NCI-H446 (cell line): ENCODE measurements at regions not wholly inside any gene's neighbourhood (a gene's known extent, or its start where the extent isn't known, plus 50 kb on each side); places are given as distances from the start of the nearest gene placed in this dataset.
A peak's percentile ranks its signal among the peaks of the same experiment; 100 is the strongest.

ENCODE experiments used
- DNase-seq, 2 experiments: peaks; one replicate each; lab custom pipeline; 2025; lab: John Stamatoyannopoulos, UW

DNA sequence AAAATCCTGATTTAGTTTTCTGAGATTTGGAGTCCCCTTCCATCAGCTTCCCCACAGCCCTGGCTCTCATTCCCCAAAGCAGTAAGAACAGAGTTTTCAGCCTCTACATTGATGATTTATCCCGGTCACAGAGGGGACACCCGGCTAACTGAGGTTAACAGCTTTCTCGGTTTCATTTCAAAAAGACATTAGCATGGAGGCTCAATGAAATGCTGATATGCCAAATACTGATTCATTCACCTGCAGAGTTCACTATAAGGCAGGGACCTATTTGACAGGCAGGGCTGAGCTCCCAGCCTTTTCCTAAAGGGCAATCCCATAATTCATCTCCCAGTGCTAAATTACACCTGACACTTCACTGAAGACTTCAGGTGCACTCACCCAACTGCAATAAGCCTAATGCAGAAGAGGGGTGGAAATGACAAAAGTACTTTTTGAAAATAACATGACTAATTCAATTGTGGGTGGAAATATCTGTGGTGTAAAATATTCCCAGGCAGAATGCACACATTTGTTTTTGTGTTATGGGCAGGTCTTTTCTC, 99.8 kb upstream of the PMFBP1 start:
- no peak for DNase-seq

DNA sequence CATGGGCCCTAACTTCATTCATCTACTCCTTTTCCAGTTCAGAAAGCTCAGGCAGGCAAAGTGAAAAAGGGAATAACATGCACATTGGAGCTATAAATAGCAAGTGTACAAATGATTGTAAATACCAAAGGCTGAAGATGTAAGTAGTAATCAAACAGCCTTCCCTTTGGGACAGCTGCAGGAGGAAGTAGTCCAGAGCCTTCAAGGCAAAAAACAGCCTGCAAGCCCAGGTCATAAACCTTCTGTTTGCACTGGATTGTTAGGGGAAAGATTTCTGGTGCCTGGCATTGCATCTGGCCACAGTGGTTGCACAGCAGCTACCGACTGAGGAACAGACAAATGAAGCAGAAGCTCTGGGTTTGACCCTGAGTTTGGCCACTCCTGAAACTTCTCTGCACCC, 98.6 kb upstream of the PMFBP1 start:
- no peak for DNase-seq

DNA sequence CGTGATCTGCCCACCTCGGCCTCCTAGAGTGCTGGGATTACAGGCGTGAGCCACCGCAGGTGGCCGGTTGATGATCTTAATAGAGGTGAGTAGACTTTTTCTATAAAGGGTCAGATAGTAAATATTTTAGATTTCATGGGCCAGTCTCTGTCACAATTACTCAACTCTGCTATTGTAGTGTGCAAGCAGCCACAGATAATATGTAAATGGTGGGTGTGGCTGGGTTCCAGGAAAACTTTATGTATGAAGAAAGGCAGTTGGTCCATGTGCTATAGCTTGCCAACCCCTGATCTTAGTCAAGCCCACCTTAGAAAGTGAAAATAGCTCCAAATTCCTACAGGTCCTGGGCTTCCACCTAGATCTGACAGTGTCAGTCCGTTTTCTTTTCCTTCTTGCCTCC, 94.9 kb upstream of the PMFBP1 start:
- DNase-seq, result no peak

DNA sequence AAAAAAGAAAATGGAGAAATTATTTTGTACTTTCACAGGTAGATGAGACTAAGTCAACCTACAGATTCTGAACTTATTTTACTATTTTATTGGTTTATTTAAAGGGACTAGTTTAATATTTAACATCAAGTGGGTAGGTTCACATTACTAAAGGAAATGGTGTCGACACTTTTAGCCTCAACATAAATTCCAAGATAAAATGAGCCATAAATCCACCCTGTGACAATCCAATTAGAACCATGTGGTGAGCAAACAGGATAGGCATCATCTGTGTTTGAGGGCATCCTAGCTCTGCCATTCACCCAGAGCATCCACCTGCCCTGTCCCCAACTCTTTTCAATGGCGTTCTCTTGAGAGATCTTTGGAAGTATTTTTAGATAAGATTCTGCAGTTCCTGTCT, 92.8 kb upstream of the PMFBP1 start:
- DNase-seq, result no peak

DNA sequence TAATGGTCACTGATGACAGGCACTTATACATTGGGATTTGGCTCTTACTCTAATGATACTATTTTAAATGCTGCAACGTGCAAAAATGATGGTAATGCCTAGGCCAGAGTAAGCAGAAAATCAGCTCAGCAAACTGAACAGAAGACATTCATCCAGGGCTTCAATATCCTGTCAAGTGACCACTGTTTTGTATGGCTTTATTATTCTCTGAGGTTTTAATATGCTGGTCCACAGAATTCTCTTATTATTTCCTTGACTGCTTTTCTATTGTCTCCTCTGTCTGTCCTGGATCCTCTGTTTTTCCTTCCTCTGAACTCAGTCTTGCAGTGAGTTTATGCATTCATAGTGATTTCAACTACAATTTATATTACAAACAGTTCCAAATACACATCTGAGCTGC, 90.8 kb upstream of the PMFBP1 start:
- DNase-seq, result no peak

DNA sequence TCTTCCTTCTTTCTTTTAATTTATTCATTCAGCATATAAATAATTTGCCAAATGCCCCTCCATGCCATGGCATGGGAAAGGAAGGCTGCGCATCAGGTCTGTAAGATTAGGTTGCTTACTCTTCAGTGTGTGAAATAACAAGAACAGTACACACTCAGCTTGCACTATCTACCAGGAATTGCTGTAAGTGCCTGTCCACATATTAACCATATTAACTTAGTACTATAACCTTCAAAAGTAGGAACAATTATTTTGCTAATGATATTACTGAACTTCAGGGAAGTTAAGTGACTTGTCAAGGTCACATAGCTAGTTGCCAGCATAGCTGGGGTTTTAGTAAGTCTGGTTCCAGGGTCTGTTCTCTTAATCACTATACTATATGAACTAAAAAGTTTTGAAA, 89.2 kb upstream of the PMFBP1 start:
- no peak for DNase-seq

DNA sequence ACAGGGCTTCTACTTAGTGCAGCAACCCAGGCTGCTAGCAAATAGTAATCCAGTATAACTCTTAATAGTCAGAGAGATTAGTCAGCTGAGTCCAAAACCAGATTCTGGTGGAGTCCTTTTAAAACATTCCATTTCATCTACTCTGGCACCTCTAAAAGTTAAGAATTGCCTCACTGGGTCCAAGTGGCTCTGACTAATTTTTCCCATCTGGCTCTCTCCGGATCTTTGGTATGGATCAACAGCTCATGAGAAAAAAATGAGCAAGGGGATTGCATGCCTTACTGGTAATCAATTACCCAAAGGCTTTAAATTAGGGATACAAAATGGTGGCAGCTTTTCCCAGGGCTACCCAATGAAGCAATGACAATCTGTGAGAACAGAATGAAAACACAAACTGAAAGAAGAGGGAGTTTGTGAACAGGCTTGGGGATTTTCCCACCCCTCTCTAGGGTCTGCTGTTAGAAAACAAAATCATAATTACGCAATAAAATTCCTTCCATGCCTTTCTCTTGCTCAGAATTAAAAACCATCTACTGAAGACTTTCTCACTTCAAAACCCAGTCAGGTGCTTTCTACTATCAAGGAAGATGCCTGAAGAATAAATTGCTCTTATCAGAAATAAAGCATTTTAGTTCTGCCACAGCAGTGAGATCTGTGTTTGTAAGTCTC, 84.6 kb upstream of the PMFBP1 start:
- DNase-seq, result no peak

DNA sequence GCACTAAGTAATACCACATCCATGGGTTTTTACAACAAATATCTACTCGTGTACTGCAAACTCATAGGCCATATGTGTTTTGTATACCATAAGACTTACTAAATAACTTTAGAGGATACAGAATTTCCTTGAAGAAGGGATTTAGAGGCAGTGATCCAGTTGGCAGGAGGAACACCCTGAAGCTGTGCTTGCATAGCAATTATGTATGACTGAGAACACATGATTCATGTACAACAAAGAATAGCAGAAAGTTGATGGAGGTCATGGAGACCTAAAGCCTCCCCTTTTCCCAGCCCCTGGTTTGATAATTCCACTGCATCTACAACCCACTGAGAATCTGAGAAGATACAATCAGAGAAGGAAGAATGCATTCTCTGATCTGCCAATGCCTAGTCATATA, 83.8 kb upstream of the PMFBP1 start:
- no peak for DNase-seq

DNA sequence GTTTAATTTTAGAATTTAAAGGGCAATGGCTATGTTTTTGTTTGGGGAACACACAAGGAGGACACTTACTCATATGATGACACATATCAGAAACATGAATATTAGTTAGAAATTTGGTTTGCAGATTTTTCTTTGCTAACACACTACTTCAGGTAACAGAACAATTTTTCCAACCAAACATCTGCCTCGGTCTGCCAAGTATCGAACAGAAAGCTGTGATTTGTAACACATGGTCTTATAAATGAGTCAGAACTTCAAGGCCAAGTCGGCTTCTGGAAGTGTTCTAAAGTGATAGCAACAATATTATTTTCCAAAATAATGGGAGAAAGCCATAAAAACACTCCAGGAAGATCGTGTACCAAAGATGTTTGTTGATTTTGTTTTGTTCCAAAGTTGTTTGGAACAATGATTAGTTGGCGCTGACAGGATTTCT, 75.9 kb upstream of the PMFBP1 start:
- DNase-seq, result no peak

DNA sequence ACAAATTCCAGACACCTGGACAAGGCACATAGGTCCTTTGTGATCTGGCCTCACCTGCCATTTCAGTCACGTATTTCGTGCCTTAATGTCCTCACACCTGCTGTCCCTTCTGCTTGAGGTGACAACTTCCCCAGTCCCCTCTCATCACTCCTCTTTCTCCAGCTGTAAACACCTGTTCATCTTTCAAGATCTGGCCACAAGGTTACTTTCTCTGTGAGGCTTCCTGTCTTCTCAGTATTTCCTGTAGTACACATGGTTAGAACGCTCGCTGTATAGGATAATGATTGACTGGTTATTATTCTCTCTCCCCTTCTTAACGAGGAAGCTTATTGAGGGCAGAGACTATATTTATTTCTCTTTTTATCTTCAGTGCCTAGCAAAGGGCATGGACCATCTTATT, 74.5 kb upstream of the PMFBP1 start:
- no peak for DNase-seq

DNA sequence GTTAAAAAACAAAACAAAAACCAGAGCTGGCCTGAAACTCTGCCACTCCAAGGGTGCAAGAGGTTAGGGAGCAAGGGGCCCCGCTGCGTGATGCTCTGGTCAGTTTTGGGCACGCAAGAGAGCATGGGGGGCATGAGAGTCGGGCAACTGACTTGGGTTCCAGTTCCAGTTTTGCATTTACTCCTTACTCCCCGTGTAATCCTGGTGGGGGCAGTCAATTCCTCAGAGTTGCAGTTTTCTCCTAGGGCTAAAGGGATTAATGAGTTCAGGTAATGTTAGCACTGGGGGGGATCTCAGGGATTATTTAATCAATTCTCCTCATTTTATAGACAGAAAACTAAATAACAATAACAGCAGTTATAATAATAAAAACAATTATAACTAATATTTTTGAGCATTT, 72.9 kb upstream of the PMFBP1 start:
- DNase-seq, result no peak

DNA sequence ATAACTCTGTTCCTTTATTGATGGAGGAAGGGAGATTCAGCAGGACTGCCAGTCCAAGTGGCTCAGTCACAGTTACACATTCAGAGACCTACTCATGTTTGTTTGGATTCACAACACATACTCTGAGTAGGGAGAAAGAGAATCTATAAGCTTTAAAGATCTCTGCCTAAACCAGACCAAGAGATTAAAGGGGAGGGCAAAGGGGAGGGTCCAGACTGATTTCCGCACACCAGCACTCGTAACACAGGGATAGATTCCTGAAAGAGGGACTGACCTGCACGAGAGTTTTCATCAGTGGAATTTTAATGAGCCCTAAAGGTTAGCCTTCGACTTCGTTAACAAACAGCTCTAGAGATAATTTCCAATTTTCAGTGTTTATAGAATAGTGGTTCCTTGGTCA, 71.7 kb upstream of the PMFBP1 start:
- DNase-seq, result no peak

DNA sequence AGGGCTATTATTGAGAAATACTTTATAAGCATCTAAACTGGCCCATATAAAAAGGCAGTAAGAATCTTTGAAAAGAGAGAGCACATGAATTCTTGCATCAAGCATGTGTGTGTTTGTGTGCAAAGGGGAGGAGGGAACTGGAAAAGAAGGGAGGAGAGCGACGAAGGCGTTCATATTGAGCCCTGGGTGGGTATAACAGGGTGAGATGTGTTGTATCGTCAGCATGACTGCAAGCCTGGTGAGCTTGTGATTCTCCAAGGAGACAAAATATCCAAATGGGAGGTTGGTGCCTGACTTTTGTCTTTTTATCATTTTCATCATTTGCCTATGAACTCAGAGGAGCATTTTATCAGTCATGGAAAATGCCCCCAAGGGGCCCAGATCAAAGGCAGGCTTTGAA, 70.8 kb upstream of the PMFBP1 start:
- DNase-seq, result no peak

DNA sequence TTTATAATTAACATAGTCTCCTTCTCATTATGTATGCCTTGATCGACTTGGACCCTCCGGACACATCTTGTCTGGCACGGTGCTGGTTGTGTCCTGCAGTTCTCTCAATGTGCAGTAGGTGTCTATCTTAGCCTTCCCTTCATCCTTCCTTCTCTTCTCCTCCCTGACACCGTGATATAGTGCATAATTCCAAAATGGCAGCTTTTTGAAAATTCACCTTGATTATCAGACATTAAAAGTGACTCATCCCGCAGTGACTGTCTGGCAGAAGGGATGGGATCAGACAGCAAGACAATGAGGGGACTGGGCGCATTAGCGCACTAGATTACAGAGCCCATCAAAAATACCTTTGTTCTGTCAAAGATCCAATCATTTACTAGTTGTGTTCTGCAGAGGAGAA, 70.0 kb upstream of the PMFBP1 start:
- peak; percentile 4 to 35 for DNase-seq

DNA sequence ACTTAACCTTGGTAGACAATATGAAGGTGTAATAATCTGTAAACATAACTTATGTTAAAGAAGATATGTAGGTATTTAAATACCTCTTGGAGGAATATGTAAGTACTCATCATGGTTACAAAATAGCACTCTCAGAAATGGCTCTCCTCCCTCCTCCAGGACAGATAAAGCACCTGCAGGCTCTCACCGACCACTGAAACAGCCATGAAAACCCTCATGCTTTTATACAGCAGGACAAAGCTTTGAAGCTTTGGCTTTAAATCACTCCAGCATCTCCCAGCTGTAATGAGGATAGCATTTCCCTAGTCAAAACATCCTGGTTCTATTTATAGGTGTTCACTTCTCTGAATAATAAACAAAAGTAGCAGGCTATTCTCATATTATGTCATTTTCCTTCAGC, 69.1 kb upstream of the PMFBP1 start:
- no peak for DNase-seq

DNA sequence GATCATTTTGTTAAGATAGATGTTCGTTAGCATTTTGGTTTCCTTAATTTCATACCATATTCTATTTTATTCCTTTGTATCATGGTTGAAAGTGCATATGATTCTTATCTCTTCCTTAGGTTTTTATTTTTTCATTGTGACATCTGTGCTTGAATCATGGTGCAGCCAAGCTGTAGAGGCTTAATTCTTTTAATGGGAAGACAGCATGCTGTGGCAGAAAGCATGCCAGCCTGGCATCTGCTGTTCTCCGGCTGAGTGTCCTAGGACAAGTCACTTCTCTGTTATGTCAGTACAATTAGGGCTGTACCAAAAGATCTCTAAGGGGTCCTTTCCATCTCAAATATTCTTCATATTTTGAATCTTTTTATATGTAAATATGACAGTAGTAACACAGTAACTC, 68.5 kb upstream of the PMFBP1 start:
- peak in 1 of 2 experiments; percentile 7 for DNase-seq

DNA sequence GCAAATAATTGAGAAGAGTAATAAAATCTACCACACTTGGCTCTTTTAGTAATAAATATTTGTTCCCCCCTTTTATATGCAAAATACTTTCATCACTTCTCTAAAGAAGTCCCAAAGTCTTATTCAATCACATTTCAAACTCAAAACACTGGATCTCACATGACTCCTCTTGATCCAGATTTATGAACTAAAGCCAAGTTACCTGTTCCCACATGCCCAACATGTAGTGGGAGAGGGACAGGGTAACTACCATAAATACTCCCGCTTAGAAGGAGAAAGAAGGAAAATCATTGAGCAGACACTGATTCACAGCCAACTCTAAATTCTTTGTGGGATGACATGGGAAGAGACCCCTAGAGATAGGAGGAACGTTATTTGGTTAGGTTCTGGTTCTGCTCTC, 64.9 kb upstream of the PMFBP1 start:
- no peak for DNase-seq

DNA sequence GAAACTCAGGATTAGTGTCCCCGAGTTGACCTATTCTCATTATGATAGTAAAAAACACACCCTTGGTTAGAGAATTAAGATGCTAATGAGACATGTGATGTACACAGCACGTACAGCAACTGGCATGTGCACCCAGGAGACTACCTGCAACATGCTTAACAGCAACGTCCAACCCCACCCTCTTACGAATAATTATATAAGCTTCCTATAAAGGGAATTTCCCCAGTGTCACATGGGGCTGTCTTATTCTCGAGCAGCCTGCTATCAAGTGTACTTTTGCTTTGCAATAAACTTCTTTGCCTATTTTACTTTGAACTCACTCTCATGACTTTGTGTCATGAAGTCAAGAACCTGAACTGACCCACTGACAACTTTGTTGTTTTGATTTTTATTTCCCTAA, 62.4 kb upstream of the PMFBP1 start:
- DNase-seq, result no peak

DNA sequence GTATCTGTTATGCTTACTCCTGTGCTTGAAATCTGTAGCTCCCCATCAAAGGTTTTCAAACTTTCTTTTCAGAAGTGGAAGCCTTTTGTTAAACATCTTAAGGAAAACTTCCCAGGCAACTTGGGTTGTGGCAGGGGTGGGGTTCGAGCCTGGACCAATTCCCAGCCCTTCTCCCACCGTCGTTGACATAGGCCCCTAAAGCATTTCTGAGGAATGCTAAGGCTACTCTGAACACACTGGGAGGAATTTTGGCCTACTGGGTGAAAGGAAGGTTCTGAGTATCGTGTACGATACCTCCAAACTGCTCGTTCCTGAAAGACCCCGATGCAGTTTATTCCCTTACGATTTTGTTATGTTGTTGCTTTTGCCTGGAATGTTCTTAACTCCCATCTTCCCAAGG, 56.1 kb upstream of the PMFBP1 start:
- DNase-seq, result no peak

DNA sequence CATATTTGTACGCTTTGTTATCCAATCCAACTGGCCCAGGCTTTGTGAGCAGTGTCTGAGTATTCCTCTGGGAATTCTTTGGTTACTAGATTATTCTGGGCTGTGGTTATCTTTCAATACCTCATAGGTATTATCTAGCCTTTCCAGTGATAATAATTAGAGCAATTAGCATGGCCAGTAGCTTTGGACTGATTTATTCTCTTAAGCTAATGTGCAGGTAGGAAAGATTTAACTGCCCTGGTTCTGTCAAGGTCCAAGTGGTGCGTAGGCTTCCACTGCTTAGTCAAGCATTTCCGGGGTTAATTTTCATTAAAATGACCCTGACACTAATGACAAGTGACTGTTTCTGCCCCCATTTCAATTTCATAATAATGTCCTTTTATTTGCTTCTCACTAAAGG, 54.2 kb upstream of the PMFBP1 start:
- no peak for DNase-seq

DNA sequence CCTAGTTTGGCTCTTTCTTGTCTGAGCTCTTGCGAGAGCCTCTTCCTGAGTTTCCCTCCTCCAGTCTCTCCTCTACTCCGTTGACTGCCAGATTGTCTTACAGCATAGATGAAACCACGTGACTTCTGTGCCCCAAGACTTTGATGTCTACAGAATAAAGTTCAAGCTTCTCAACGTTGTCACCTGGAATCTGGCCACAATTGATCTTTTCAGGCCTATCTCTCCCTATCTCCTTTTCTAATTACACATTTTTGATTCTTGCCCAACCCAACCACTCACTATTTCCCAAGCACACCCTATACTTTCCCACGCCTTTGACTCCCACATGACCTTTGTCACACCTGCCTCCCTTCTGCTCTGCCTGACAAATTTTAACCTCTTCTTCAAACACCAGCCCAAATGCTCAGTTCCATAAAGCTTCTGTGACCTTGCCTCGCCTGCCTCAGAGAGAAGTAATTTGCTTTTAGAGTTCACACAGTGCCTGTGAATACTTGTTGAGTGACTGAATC, 52.4 kb upstream of the PMFBP1 start:
- DNase-seq, result no peak

DNA sequence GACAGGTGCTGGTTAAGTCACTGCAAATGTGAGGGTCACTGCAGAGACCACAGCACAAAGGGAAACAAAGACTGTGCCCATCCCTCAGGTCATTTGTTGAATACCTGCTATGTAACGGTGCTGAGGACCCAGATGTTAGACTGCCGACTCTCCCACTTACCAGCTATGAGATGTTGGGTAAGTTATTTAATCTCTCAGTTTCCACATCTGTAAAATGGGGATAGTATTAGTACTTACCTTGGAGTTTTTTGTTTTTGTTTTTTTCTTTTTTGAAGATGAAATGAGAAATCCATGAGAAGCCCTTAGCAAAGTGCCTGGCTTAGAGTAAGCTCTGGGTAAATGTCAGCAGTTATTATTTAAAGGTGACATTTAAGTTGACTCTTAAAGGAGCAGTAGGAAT, 50.5 kb upstream of the PMFBP1 start:
- no peak for DNase-seq
